HEK293 (cell line): ENCODE measurements at regions not wholly inside any gene's neighbourhood (a gene's known extent, or its start where the extent isn't known, plus 50 kb on each side); places are given as distances from the start of the nearest gene placed in this dataset.

Experiments
- CTCF ChIA-PET: fragments of 350-600 bp; formaldehyde crosslinking; extraction: SDS; loops from one replicate; lab custom pipeline; 2021; ENCODE audit warnings: antibody characterized with exemption; lab: Yijun Ruan, JAX
- POLR2A ChIA-PET: fragments of 300-600 bp; formaldehyde crosslinking; extraction: SDS; loops from one replicate; lab custom pipeline; 2020; ENCODE audit warnings: antibody characterized with exemption, inconsistent platforms; lab: Yijun Ruan, JAX
- H3K27ac ChIP-seq: fragments of 200-500 bp; sonication (Bioruptor generic); 2 replicates; pipeline ENCODE4 v1.5.1; 2014; ENCODE audit warnings: low read depth, low read length, control low read depth, inconsistent platforms; ENCODE audit errors: extremely low read depth
- H3K36me3 ChIP-seq, 2 experiments: fragments of 200-500 bp in 1 of 2; sonication (Bioruptor generic) in 1 of 2; 1 replicate in 1 of 2; 2 replicates in 1 of 2; pipeline ENCODE4 v1.5.1; 2014 to 2017; ENCODE audit warnings: inconsistent platforms in 2 of 2, low read length in 2 of 2; ENCODE audit not compliant: control insufficient read depth in 2 of 2, insufficient read depth in 1 of 2
- H3K4me1 ChIP-seq: fragments of 200-500 bp; sonication (Bioruptor generic); 2 replicates; pipeline ENCODE4 v1.5.1; 2014; ENCODE audit warnings: mild to moderate bottlenecking, low read length, inconsistent platforms; ENCODE audit not compliant: control insufficient read depth, insufficient read depth
- H3K4me3 ChIP-seq: 2 replicates; pipeline ENCODE4 v1.5.1; 2011; ENCODE audit warnings: low read depth, mild to moderate bottlenecking, control low read depth, low read length, moderate library complexity
- H3K9me3 ChIP-seq: fragments of 200-500 bp; sonication (Bioruptor generic); 2 replicates; pipeline ENCODE4 v1.5.1; 2014; ENCODE audit warnings: low read depth, low read length, inconsistent platforms; ENCODE audit not compliant: control insufficient read depth, insufficient read depth
- GLI4 ChIP-seq: fragments of 450-650 bp; formaldehyde crosslinking; IDR thresholded peaks from 2 replicates; pipeline ENCODE4 v1.5.1; 2016; ENCODE audit warnings: missing biosample characterization, missing genetic modification characterization
- HOXA7 ChIP-seq: sonication (generic); formaldehyde crosslinking; IDR thresholded peaks from 2 replicates; pipeline ENCODE4 v1.8.1; 2022; ENCODE audit warnings: missing genetic modification reagents, borderline replicate concordance
- HOXD13 ChIP-seq: sonication (generic); formaldehyde crosslinking; IDR thresholded peaks from 2 replicates; pipeline ENCODE4 v1.8.0; 2022; ENCODE audit warnings: missing genetic modification reagents, borderline replicate concordance
- KLF1 ChIP-seq: fragments of 450-650 bp; formaldehyde crosslinking; IDR thresholded peaks from 2 replicates; pipeline ENCODE4 v1.5.1; 2016; ENCODE audit warnings: missing biosample characterization, missing genetic modification characterization
- MZF1 ChIP-seq: fragments of 450-650 bp; formaldehyde crosslinking; IDR thresholded peaks from 2 replicates; pipeline ENCODE4 v1.5.1; 2017; ENCODE audit warnings: missing biosample characterization, missing genetic modification characterization, borderline replicate concordance
- PRDM1 ChIP-seq: fragments of 450-650 bp; formaldehyde crosslinking; IDR thresholded peaks from 2 replicates; pipeline ENCODE4; 2016; ENCODE audit warnings: missing biosample characterization, missing genetic modification characterization
- ZNF140 ChIP-seq: fragments of 450-650 bp; formaldehyde crosslinking; IDR thresholded peaks from 2 replicates; pipeline ENCODE4 v1.5.1; 2016; ENCODE audit warnings: missing biosample characterization, missing genetic modification characterization
- ZNF155 ChIP-seq: fragments of 450-650 bp; formaldehyde crosslinking; IDR thresholded peaks from 2 replicates; pipeline ENCODE4 v1.5.1; 2016; ENCODE audit warnings: missing biosample characterization, missing genetic modification characterization
- ZNF157 ChIP-seq: fragments of 450-650 bp; formaldehyde crosslinking; IDR thresholded peaks from 2 replicates; pipeline ENCODE4 v1.5.1; 2016; ENCODE audit warnings: missing biosample characterization, missing genetic modification characterization
- ZNF354C ChIP-seq: fragments of 450-650 bp; formaldehyde crosslinking; IDR thresholded peaks from 2 replicates; pipeline ENCODE4 v1.5.1; 2016; ENCODE audit warnings: missing biosample characterization, missing genetic modification characterization, low read depth, borderline replicate concordance
- ZNF514 ChIP-seq: fragments of 450-650 bp; formaldehyde crosslinking; IDR thresholded peaks from 2 replicates; pipeline ENCODE4 v1.5.1; 2016; ENCODE audit warnings: missing biosample characterization, missing genetic modification characterization
- ZNF600 ChIP-seq: fragments of 450-650 bp; formaldehyde crosslinking; IDR thresholded peaks from 2 replicates; pipeline ENCODE4 v1.5.1; 2016; ENCODE audit warnings: missing biosample characterization, missing genetic modification characterization
- ZNF658 ChIP-seq: fragments of 450-650 bp; formaldehyde crosslinking; IDR thresholded peaks from 2 replicates; pipeline ENCODE4; 2016; ENCODE audit warnings: missing biosample characterization, missing genetic modification characterization
- ZNF664 ChIP-seq: fragments of 450-650 bp; formaldehyde crosslinking; IDR thresholded peaks from 2 replicates; pipeline ENCODE4 v1.5.1; 2016; ENCODE audit warnings: missing biosample characterization, missing genetic modification characterization
- ZNF747 ChIP-seq: fragments of 450-650 bp; formaldehyde crosslinking; IDR thresholded peaks from 2 replicates; pipeline ENCODE4 v1.5.1; 2016; ENCODE audit warnings: missing biosample characterization, missing genetic modification characterization
- ZSCAN30 ChIP-seq: fragments of 450-650 bp; IDR thresholded peaks from 2 replicates; pipeline ENCODE4 v1.5.1; 2018; ENCODE audit warnings: missing biosample characterization, mild to moderate bottlenecking, missing genetic modification characterization, moderate library complexity
- TF ChIP-seq, protein P1 (sequence below): fragments of 450-650 bp; formaldehyde crosslinking; IDR thresholded peaks from 2 replicates; pipeline ENCODE4 v1.5.1; 2017; ENCODE audit warnings: missing biosample characterization, missing genetic modification characterization
- TF ChIP-seq, protein P2 (sequence below): fragments of 450-650 bp; formaldehyde crosslinking; IDR thresholded peaks from 2 replicates; pipeline ENCODE4 v1.5.1; 2017; ENCODE audit warnings: missing biosample characterization, missing genetic modification characterization
- TF ChIP-seq, protein P3 (sequence below): fragments of 450-650 bp; formaldehyde crosslinking; IDR thresholded peaks from 2 replicates; pipeline ENCODE4 v1.5.1; 2016; ENCODE audit warnings: missing biosample characterization, missing genetic modification characterization
- TF ChIP-seq, protein P4 (sequence below): fragments of 450-650 bp; formaldehyde crosslinking; conservative IDR thresholded peaks from 2 replicates; pipeline ENCODE4 v1.5.1; 2016; ENCODE audit warnings: low read depth, missing biosample characterization, missing genetic modification characterization

DNA sequence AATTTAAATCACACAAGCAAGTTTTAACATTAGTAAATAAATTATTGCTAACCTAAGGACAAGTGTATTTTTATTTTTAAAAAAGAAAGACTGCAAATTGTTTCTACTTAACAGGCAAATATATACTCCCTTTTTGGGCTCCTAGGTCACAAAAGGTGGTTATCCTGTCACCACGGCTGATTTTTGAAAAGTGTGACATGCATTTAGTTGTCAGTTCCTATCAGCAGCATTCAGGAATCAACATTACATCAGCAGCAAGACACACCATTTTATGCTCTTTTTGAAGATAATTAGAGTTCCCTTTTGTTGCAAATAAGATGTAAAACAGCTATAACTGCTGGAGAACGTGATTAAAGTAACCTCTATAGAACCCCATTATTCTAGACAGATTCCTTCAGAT, 357.5 kb upstream of the TMCO5A start:
- Histone ChIP-seq H3K27ac (no peak overlapping the region), H3K4me3 (no peak overlapping the region), H3K4me1 (no peaks in the 10 kb centered on the region), H3K36me3 (no peaks in the 10 kb centered on the region)
- TF ChIP-seq, protein P1, sequence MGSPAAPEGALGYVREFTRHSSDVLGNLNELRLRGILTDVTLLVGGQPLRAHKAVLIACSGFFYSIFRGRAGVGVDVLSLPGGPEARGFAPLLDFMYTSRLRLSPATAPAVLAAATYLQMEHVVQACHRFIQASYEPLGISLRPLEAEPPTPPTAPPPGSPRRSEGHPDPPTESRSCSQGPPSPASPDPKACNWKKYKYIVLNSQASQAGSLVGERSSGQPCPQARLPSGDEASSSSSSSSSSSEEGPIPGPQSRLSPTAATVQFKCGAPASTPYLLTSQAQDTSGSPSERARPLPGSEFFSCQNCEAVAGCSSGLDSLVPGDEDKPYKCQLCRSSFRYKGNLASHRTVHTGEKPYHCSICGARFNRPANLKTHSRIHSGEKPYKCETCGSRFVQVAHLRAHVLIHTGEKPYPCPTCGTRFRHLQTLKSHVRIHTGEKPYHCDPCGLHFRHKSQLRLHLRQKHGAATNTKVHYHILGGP (tag by site-specific recombination) = no peak
- TF ChIP-seq, all 188 proteins: peak for 0
- no peaks in the 10 kb centered on the region for H3K9me3 ChIP-seq
- POLR2A ChIA-PET = no interaction called here
- CTCF ChIA-PET = no interaction called here

DNA sequence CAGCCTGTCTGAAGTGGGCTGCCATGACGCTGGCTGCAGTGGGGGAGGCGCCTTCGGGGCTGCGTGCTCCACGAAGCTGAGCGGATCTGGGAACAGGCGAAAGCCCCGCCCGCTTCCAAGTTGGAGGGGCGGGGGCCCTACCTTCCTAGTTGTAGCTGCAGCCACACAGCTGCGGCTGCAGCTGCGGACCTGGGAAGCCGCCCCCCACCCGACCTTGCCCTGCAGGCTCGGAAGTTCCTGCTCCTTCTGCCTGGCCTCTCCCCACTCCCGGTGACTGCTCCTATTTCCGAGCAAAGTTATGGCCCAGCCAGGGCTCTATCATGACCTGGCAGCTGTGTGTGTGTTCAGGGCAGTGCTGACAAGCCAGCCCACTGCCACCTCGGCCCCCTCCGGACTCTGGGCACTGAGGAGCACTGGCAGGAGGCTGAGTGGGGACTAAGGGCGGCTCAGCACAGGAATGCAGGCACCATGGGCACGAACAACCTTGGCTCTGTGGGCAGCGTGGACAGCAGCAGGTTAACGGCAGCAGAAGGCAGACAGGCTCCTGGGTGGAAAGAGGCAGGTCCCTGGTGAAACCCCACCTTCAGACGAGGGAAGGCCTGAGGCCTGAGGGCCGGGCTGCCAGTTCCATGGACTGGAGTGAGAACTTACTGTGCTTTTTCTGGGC, 352.4 kb upstream of the TMCO5A start:
- H3K4me3 ChIP-seq = no peak overlapping the region
- no peak for TF ChIP-seq PRDM1 (tag by site-specific recombination)
- H3K36me3 ChIP-seq = no peaks in the 10 kb centered on the region
- POLR2A ChIA-PET = no interaction called here
- H3K27ac ChIP-seq = no peak overlapping the region
- H3K9me3 ChIP-seq = no peaks in the 10 kb centered on the region
- CTCF ChIA-PET = no interaction called here
- no peaks in the 10 kb centered on the region for H3K4me1 ChIP-seq

DNA sequence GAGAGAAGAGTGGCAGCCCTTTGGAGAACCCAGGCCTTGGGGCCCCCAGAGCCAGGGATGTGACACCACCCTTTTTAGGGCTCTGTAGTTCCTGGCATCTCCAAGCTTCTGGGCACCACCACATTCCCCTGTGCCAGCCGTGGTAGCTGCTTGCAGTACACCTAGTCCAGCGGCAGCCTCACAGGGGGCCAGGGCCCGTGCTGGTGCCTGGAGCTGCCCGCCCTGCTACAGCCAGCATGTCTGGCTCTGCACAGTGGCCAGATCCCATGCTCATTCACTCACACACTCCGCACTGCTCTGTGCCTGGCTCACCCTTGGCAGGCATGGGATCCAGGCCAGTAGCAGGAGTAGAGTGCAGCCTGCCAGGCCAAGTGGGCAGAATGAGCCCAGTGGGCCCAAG, 351.6 kb upstream of the TMCO5A start:
- TF ChIP-seq HOXA7 (no peak), KLF1 (no peak), ZNF747 (tag by site-specific recombination) (no peak), ZNF658 (no peak), GLI4 (no peak), ZNF600 (tag by site-specific recombination) (no peak), ZNF157 (tag by site-specific recombination) (no peak), ZNF664 (tag by site-specific recombination) (no peak), ZNF514 (tag by site-specific recombination) (no peak), ZNF155 (tag by site-specific recombination) (no peak), HOXD13 (no peak), MZF1 (tag by site-specific recombination) (no peak), ZSCAN30 (no peak), ZNF354C (no peak), ZNF140 (no peak)
- TF ChIP-seq, protein P2, sequence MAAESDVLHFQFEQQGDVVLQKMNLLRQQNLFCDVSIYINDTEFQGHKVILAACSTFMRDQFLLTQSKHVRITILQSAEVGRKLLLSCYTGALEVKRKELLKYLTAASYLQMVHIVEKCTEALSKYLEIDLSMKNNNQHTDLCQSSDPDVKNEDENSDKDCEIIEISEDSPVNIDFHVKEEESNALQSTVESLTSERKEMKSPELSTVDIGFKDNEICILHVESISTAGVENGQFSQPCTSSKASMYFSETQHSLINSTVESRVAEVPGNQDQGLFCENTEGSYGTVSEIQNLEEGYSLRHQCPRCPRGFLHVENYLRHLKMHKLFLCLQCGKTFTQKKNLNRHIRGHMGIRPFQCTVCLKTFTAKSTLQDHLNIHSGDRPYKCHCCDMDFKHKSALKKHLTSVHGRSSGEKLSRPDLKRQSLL (tag by site-specific recombination) = no peak
- TF ChIP-seq, protein P3, sequence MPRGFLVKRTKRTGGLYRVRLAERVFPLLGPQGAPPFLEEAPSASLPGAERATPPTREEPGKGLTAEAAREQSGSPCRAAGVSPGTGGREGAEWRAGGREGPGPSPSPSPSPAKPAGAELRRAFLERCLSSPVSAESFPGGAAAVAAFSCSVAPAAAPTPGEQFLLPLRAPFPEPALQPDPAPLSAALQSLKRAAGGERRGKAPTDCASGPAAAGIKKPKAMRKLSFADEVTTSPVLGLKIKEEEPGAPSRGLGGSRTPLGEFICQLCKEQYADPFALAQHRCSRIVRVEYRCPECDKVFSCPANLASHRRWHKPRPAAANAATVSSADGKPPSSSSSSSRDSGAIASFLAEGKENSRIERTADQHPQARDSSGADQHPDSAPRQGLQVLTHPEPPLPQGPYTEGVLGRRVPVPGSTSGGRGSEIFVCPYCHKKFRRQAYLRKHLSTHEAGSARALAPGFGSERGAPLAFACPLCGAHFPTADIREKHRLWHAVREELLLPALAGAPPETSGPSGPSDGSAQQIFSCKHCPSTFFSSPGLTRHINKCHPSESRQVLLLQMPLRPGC (tag by site-specific recombination) = no peak
- TF ChIP-seq, protein P4, sequence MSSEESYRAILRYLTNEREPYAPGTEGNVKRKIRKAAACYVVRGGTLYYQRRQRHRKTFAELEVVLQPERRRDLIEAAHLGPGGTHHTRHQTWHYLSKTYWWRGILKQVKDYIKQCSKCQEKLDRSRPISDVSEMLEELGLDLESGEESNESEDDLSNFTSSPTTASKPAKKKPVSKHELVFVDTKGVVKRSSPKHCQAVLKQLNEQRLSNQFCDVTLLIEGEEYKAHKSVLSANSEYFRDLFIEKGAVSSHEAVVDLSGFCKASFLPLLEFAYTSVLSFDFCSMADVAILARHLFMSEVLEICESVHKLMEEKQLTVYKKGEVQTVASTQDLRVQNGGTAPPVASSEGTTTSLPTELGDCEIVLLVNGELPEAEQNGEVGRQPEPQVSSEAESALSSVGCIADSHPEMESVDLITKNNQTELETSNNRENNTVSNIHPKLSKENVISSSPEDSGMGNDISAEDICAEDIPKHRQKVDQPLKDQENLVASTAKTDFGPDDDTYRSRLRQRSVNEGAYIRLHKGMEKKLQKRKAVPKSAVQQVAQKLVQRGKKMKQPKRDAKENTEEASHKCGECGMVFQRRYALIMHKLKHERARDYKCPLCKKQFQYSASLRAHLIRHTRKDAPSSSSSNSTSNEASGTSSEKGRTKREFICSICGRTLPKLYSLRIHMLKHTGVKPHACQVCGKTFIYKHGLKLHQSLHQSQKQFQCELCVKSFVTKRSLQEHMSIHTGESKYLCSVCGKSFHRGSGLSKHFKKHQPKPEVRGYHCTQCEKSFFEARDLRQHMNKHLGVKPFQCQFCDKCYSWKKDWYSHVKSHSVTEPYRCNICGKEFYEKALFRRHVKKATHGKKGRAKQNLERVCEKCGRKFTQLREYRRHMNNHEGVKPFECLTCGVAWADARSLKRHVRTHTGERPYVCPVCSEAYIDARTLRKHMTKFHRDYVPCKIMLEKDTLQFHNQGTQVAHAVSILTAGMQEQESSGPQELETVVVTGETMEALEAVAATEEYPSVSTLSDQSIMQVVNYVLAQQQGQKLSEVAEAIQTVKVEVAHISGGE (tag by site-specific recombination) = no peak
- Histone ChIP-seq H3K4me1 (no peaks in the 10 kb centered on the region), H3K4me3 (no peak overlapping the region), H3K27ac (no peak overlapping the region), H3K9me3 (no peaks in the 10 kb centered on the region), H3K36me3 (no peaks in the 10 kb centered on the region)
- ChIA-PET POLR2A (no interaction called here), CTCF (no interaction called here)
